ENCODE measurements at regions not wholly inside any gene's neighbourhood (a gene's known extent, or its start where the extent isn't known, plus 50 kb on each side); places are given as distances from the start of the nearest gene placed in this dataset.
"Not testable (repeated sequence)": the region's sequence is repeated elsewhere in the genome, so short reads cannot be mapped to it uniquely, and the experiment has no call there.

DNA sequence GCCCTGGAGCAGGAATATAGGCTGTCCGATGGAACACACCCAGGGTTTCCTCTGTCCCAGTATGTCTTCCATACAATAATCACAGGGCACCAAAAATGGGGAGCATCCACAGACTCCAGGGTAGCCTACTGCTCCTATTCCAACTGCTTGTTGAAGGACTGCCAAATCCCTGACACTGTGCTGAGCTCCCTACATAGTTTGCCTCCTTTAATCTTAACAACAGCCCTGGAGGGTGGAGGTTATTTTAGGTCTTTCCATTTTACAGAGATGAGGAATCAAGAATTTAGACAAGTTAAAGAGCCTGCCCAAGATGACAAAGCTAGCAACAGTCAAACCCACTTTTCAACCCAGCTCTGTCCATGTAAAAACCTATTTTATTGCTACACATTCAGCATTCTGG, 790.4 kb downstream of the DIAPH3 start:
- no peak for DNase-seq

DNA sequence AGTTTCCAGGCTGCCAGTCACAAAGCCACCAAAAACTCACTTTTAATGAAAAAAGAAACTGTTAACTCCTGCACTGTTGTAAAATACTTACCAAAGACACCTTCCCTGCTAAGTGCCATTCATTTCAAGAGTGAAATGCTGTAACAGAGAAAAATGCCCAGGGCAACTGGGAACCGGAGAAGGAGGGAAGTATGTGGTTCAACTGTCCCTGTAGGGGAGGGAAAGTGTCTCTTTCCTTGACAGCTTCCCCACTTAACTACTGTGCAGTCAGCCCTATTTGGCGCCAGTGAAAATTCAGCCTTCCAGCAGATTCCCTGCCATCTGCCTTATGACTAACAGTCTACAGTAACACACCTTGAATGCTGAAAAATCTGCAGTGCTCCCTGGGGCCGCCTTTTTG, 789.0 kb downstream of the DIAPH3 start:
- DNase-seq = no peak

DNA sequence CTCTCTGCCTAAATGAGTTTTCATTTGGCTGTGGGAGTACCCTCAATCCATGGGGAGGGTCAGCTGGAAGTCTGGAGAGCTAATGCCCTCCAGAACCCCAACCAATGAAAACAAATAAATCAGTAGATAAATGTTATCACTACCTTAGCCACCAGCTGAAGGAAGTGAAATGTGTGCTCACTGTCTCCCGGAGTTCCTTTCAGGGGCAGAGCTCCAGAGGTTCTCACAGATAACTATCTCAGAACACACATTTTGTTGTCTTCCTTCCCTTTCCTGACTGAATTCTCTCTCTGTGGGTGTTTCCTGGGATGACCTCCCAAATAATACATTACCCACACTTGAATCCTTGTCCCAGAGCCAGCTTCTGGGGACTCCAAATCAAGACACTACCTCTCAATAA, 779.6 kb downstream of the DIAPH3 start:
- DNase-seq = no peak

DNA sequence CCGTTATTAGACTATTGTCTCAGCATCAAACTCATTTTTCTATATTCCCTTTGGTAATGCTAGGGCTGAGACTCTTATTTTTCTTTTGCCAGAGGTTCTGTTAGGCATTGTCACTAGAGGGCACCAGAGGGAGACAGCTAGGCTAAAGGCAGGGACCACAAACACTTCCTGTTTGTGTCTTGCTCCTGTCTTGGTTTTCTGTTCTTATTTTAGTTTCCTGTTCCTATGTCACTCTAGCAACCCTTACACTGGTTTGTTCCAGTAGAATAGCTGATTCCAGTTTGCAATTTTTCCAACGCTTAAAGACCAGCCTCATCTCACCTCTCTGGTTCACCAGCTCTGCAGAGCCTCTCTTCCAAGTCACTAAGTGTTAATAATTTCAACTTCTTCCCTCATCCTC, 772.0 kb downstream of the DIAPH3 start:
- DNase-seq = peak; percentile 58

DNA sequence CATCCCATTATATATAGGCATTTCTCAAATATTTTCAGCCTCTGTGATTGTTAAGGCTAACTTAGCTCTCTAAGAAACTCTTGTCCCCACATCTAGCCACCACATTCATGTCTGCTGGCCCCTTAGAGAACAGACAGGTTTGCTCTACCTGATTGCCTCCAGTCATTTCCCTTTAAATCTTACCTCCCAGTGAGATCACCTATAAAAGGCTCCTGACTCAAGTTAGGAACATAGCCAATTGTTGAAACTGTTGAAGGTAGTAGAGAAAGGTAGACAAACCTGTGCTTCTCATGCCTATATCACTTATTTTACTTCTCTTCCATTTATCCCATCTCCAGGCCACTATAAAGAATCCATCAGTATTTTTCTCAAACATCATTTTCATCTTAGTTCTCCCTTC, 771.4 kb downstream of the DIAPH3 start:
- DNase-seq = no peak

DNA sequence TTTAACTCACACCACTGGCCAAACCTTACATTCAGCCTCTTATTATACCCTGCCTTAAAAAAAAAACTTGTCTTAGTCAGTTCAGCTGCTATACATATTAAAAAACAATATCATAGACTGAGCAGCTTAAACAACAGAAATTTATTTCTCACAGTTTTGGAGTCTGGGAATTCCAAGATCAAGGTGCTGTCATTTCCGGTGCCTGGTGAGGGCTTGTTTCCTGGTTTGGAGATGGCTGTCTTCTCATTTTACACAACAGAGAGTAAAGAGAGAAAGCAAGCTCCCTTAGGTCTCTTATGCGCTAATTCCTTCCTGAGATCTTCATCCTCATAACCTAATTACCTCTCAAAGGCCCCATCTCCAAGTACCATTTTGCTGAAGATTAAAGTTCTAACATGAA, 769.2 kb downstream of the DIAPH3 start:
- no peak for DNase-seq

DNA sequence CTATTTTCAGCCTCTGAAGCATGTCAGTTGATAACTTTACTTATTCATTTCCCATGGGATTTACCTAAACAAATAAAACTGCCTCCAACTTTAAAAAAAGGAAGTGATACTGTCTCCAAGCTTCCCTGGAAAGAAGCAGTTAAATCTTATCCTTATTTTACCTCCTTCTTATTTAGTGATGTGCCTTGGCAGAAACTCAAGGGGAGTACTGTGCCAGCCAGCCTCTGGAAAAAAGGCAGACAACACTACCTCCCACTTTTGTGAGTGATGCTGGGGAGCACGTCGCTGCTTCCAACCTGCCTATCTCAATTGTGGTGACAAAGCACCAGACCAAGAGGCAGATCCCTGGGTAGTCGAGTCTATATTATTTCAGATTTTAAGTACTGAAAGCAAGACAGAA, 765.6 kb downstream of the DIAPH3 start:
- DNase-seq = no peak

DNA sequence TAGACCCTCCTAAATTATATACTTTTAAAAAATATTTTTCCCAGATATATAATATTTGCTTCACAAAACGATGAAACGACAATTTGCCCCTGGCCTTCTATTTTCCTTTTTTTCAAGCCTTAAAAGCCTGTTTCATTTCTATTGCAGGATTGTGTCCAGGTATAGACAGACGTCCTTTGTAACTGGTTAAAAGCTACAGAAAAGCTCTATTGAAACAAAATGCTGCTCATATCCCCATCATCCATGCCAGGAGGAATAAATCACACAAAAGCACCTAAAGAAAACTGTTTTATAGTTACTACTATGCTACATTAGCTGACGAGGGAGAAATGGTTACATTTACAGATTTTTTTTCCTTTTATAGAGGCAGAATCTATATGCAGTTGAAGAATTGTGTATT, 765.1 kb downstream of the DIAPH3 start:
- no peak for DNase-seq

DNA sequence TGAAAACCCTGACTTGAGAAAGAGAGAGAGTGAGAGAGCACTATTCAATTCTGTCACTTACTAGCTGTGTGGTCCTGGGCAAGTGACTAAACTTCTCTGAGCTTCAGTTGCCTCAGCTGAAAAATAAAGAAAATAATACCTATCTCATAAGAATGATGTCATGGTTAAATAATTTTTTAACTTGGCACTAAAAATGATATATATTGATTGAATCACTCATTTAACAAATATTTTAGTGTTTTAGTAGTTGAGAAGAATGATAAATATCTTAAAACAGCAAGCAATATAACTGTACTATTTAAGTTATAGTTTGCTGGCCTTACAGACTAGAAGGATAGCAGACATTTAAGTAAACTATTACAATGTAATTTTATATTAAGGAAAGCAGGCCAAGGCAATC, 764.2 kb downstream of the DIAPH3 start:
- DNase-seq = no peak

DNA sequence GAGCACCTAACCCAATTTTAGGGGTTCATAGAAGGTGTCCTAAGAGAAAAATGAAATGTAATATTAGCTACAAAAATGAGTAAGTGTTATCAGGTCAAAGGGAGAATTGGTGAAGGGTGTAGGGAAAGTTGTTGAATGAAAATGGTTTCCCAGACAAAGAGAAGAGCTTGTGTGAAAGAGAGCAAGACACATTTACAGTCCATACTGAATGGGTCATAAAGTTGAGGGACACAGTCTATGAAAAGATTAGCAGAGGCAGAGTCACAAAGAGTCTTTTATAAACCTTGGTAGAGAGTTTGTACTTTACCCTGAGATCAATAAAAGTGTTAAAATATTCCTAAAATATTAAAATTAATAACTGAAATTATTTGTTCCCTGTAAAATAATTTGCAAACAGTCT, 759.4 kb downstream of the DIAPH3 start:
- DNase-seq = no peak

DNA sequence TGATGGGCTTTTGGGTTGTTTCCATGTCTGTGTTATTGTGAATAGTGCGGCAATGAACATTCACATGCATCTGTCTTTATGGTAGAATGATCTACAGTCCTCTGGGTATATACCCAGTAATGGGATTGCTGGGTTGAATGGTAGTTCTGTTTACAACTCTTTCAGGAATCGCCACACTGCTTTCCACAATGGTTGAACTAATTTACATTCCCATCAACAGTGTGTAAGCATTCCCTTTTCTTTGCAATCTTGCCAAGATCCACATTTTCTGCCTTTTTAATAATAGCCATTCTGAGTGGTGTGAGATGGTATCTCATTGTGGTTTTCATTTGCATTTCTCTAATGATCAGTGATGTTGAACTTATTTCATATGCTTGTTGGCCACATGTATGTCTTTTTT, 756.5 kb downstream of the DIAPH3 start:
- not testable (repeated sequence) for DNase-seq

DNA sequence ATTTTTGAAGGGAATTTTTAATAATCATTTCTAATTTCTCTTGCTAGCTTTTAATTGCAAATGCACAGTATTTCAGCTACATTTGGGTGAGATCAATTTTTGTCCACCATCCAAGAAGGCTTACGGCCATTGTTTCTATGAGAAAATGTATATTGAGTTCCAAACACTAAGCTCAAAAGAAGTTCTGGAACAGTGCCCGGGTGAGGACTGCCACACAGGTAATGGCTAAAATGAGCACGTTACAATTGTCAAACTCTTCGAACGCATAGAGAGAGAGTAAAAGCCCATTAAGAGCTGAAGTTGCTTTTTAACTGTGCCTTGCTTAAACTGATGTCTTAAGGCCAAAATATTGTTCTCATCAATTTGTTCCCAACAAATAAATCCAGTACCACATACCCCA, 755.0 kb downstream of the DIAPH3 start:
- DNase-seq = no peak

DNA sequence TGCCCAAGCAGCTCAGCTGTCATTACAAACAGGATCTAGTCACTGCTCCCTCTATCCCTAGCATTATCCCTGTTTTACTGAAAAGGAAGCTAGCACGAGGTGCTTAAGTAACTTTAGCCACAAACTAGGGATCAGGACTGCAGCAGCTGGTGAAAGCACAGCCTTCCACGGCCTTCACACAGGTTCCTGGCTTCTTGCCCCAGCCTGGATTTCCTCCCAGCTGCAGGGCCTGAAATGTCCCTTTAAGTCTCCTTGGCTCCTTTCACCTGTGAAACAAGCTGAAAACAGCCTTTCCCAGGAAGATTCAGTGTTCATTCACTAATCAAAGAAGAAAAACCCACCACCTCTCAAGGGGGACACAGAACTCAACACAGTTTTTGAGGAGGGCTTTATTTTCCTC, 754.5 kb downstream of the DIAPH3 start:
- DNase-seq = peak; percentile 16

DNA sequence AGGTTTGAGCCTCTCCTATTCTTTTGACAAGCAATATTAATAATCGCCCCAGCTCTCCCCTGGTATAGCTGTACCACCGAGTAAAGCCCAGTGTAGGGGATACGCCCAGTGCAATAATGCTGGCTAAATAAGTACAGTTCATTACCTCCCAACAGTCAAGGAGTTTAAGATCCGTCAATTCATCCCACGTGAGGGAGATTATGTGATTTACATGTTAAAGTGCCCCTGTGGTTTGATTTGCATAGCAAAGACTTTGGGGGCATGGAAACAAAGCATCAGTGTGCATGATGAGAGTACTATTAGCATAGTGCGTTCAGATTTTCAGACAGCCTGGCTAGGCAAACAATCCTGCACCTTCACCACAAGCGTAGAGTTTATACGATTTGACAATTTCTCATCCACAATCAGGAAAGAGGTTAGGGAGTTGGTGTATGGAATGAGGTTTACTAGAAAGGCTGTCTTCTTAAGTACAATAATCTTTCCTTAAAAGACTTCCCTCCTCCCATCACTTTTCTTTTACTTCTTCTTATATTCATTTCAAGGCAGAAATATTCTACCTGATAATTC, 754.0 kb downstream of the DIAPH3 start:
- no peak for DNase-seq

DNA sequence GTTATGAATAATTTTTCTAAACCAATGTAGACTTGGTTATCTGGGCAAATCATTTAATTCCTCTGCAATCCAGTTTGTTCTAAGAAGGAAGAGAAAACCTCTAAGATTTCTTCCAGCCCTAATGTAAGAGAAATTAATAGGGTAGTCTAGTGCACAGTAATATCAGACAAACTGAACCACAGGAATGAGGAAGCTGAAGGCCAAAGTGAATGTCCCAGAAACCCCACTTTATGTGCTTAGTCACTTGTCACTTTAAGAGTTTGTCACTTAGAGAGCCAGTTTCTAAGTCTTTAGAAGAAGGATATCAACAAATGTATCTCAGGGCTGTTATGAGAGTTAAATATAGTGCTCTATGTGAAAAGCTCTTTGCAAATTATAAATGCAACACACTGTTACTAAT, 750.6 kb downstream of the DIAPH3 start:
- no peak for DNase-seq

DNA sequence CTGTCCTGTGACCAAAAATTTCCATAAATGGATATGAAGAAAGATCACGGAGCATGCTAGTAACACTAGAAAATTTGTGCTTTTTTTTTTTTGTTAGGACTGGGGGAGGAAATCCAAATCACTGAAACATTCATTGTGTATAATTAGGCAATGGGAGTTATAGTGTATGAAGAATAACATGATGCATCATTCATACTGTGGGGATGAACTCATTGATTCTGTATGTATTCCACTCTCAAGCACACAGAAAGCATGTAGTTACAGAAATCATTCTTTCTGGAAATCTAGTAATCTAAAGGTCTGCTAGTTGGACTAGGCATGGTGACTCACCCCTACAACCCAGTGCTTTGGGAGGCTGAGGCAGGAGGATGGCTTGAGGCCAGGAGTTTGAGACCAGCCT, 749.7 kb downstream of the DIAPH3 start:
- DNase-seq = no peak

DNA sequence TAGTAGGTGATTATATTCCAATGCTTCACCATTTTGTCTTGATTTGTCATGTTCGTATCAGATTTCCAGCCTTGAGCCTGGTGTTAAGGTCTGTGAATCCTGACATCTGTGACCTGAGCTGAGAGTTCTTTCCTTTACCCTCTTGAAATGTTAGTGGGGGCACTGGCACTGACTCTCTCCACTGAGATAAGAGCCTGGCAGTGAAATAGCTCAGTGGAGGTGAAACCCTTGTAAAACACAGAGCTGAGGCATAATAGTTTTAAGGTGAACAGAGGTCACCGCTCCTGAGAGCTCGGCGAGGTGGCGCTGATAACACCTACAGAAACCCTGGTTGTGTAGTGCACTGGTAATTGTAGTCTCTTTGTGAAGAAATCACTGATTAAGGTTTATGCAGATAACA, 748.2 kb downstream of the DIAPH3 start:
- no peak for DNase-seq

DNA sequence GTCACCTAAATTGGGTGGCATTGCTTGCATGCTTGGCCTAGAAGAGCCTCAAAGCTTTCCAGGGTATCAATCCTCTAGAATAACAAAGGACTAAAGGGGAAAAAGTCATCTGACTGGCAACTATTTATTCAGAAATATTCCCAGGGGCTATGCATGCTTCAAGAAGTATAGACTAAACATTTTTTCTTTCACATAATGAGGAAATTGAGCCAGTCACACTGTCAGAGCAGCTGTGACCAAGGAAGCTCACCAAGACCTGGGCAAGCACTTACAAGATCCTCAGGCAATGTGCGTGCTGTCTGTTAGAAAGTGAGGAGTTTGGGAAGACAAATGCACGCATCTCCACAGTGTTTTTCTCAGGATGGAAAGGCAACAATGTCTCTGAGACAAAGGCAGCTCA, 747.2 kb downstream of the DIAPH3 start:
- no peak for DNase-seq

DNA sequence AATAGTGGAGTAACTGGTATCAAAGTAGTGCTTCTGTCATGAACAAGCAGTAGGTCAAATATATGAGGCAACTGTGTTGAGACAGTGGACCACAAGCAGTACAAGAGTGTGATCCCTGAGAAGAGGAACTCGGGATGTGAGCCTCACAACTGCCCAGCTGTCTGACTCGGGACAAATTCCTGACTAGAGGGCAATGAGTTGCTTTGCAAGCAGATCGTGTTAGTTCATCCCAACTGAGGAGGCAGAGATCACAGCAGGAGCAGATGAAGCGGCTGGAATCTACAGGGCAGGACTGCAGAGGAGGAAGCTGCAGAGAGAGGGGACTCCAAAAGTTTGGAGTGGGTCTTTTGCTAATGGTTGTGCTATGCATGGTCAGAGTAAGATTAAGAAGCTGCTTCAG, 741.1 kb downstream of the DIAPH3 start:
- DNase-seq = no peak

DNA sequence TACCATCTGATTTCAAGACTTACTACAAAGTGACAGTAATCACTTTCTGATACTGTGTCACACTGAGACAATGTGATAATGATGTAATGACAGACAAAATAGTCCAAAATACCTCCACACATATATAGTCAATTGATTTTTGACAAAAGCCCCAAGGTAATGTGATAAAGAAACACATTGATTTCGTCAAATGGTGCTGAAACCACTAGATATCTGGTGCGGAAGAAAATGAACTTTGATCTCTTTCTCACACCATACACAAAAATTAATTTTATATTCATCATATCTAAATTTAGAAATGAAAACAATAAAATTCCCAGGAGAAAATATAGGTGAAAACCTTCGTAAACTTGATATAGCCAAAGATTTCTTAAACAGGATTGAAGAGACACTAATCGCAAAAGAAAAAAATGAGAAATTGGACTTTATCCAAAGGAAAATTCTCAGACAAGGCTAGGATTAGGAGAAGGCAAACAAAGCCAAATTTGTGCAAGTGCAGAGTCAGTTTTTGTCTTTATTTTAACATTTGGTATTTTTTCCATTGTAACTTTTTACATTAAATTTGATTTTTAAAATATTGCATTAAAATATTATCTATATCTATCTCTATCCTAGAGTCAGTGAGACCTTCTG, 739.9 kb downstream of the DIAPH3 start:
- no peak for DNase-seq

DNA sequence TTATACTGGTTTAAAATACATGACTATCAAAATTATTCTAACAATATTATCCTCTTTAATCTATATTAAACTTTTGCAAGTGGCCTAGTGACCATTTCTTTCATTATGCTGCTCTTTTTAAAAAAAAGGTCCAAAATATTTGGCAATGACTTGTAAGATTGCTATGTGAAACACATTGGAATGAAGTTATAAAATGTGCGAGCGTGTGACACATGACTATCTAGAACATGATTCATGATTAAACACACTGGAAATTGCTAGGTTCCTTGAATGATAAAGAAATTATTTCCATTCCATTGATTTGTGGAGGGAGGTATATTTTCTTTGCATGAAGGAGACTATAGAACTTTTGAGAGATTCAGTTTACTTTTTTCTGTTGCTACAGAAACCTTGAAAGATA, 739.1 kb downstream of the DIAPH3 start:
- no peak for DNase-seq

DNA sequence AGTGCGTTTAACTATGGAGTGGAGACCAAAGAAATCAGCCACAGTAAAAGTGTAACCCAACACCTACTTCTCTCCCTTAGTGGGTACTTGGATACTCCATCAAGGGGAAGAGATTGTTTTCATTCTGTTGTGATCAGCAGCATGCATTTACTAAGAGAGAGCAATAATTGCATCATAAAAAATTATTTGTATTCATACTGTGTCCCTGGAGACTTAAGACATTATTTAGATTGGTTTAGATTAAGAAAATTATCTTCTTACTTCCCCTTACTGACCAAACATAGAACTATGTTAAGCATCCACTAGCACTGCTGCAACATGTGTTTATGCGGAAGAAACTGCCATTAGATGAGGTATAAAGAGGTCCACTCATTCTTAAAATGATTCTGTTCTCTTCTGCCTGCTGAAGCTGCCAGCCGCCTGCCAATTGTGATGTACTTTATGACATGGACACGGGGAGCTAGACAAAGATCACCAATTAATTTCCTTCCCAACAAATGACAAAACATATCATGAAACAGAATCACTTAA, 738.5 kb downstream of the DIAPH3 start:
- no peak for DNase-seq

DNA sequence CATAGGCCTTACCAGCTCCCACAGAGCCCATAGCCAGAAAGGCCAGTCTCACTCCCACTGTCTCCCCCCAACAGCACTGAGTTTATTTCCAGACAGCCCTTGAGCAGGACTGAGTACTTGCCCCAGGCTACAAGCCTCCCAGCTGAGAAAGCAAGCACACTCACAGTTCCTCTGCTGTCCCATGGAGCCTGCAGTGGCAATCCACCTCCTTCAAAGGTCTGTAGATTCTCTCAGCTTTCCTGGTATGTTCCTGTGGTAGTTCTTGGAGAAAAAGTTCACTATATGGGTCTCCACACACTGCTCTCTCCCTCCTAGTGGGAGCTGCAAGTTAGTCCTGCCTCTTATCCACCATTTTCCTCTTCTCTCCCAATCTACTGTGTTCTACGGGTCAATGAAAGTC, 728.7 kb downstream of the DIAPH3 start:
- DNase-seq = no peak

DNA sequence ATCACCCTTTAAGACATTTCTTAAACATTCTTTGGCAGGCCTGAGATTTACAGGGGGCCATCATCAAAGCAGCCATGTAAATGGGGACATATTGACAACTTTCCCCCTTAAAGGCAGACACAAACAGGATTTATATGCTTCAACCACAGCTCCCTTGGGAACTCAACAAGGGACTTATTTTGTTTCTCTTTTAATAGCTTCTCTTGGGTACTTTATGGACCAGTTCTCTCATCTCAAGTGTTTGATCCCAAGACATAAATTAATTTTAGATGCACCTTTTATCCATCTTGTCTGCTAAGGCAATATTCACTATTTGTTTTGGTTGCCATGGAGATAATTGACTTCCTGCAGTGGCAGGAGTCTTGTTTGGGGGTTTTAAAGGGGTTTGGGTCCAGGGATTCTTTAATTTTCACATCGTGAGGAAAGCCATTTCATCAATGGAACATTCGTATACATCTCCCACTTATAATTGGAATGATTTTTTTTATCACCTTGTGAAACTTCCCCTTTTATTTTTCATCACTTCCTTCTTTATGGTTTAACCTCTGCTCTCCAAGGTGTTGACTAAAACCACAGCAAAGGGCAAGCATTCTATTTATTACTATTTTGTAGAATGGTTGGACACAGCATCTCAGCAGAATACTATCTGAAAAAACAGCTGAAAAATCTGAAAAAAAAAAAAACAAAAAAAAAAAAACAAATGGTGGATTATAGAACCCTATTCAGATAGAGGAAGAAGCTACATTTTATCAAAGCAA, 726.0 kb downstream of the DIAPH3 start:
- no peak for DNase-seq
